OCI-LY7 (cell line): ENCODE measurements at regions not wholly inside any gene's neighbourhood (a gene's known extent, or its start where the extent isn't known, plus 50 kb on each side); places are given as distances from the start of the nearest gene placed in this dataset.

Source experiments
- EZH2phosphoT487 ChIP-seq: fragments of 200-600 bp; sonication (generic); IDR thresholded peaks from 2 replicates; pipeline ENCODE4 v1.6.1; 2018; ENCODE audit warnings: low read depth, borderline replicate concordance, mild to moderate bottlenecking, mixed run types, antibody characterized with exemption, low read length, moderate library complexity, mixed read lengths
- TF ChIP-seq, protein P1 (sequence below): fragments of 200-600 bp; sonication (generic); conservative IDR thresholded peaks from 2 replicates; pipeline ENCODE4 v1.5.1; 2014; ENCODE audit warnings: mild to moderate bottlenecking, antibody characterized with exemption, low read length, moderate library complexity, mixed read lengths

- TF ChIP-seq, protein P1, sequence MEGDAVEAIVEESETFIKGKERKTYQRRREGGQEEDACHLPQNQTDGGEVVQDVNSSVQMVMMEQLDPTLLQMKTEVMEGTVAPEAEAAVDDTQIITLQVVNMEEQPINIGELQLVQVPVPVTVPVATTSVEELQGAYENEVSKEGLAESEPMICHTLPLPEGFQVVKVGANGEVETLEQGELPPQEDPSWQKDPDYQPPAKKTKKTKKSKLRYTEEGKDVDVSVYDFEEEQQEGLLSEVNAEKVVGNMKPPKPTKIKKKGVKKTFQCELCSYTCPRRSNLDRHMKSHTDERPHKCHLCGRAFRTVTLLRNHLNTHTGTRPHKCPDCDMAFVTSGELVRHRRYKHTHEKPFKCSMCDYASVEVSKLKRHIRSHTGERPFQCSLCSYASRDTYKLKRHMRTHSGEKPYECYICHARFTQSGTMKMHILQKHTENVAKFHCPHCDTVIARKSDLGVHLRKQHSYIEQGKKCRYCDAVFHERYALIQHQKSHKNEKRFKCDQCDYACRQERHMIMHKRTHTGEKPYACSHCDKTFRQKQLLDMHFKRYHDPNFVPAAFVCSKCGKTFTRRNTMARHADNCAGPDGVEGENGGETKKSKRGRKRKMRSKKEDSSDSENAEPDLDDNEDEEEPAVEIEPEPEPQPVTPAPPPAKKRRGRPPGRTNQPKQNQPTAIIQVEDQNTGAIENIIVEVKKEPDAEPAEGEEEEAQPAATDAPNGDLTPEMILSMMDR, result no peak
- no peak for TF ChIP-seq EZH2phosphoT487
Observed at GRCh38 chr12:114885501-114885900, 201.5 kb upstream of the TBX3 start.
